K562 (cell line): ENCODE measurements at regions not wholly inside any gene's neighbourhood (a gene's known extent, or its start where the extent isn't known, plus 50 kb on each side); places are given as distances from the start of the nearest gene placed in this dataset.

Experiments used
- ATAC-seq: fragments of 200-7000 bp; cut with Tn5 transposase; 3 replicates; pipeline ENCODE4 v1.9.1; 2020; ENCODE audit warnings: moderate library complexity
- BruUV-seq: library from RNA; stranded (reverse); fragments of 400-500 nt; replicated peaks from 2 replicates; lab custom pipeline; 2021; lab: Mats Ljungman, UMichigan
- CTCF ChIA-PET: fragments of 300-600 bp; formaldehyde crosslinking; extraction: SDS; loops from one replicate; lab custom pipeline; 2021; ENCODE audit warnings: low intra/inter-chr PET ratio; lab: Yijun Ruan, JAX
- POLR2A ChIA-PET: fragments of 300-600, 350-650 bp; sonication (Branson Sonifier 250); formaldehyde crosslinking; extraction: SDS; loops from one replicate; lab custom pipeline; 2021; ENCODE audit warnings: antibody characterized with exemption, inconsistent platforms; lab: Yijun Ruan, JAX
- DNase-seq, 4 experiments: peaks; one replicate each; pipeline versions ENCODE4 v3.0.0 to v3.0.0-alpha.2; 2011 to 2018; ENCODE audit warnings: low spot score in 3 of 4, mixed read lengths in 3 of 4; ENCODE audit errors: extremely low read depth in 1 of 4
- FAIRE-seq: peaks from 2 replicates; lab custom pipeline; 2011; peaks lifted over from hg19 to GRCh38; lab: Jason Lieb, UNC
- H2AFZ ChIP-seq: 2 replicates; pipeline ENCODE4 v1.6.0; 2011; ENCODE audit warnings: low read depth, low read length, control low read depth, inconsistent platforms
- H3K27ac ChIP-seq: fragments of 200-600 bp; 3 replicates; pipeline ENCODE4 v1.8.0; 2011; ENCODE audit warnings: low read depth, mild to moderate bottlenecking, control low read depth, inconsistent platforms, low read length, moderate library complexity, mixed read lengths; ENCODE audit errors: extremely low read depth
- H3K27me3 ChIP-seq, 2 experiments: fragments of 300-600 bp in 1 of 2; 2 replicates in 1 of 2; 3 replicates in 1 of 2; pipeline versions ENCODE4 v1.6.0 to v1.8.0; 2011; ENCODE audit warnings: inconsistent platforms in 2 of 2, low read length in 2 of 2, mild to moderate bottlenecking in 1 of 2, mixed read lengths in 1 of 2, moderate library complexity in 1 of 2; ENCODE audit not compliant: control insufficient read depth in 2 of 2, insufficient read depth in 2 of 2
- H3K36me3 ChIP-seq: fragments of 300-600 bp; 3 replicates; pipeline ENCODE4 v1.8.0; 2011; ENCODE audit warnings: mild to moderate bottlenecking, low read length, inconsistent platforms; ENCODE audit not compliant: control insufficient read depth, insufficient read depth
- H3K4me1 ChIP-seq, 2 experiments: fragments of 200-600 bp in 1 of 2; replicated peaks in 1 of 2; 2 replicates in 1 of 2; 3 replicates in 1 of 2; pipeline versions ENCODE4 v1.5.1 to v1.8.0; 2011; ENCODE audit warnings: inconsistent platforms in 2 of 2, low read length in 2 of 2, mild to moderate bottlenecking in 1 of 2, mixed read lengths in 1 of 2, moderate library complexity in 1 of 2; ENCODE audit not compliant: control insufficient read depth in 2 of 2, insufficient read depth in 2 of 2
- H3K4me2 ChIP-seq: 2 replicates; pipeline ENCODE4 v1.6.1; 2011; ENCODE audit warnings: low read length, control low read depth, inconsistent platforms, mixed read lengths; ENCODE audit not compliant: insufficient read depth
- H3K4me3 ChIP-seq: fragments of 200-600 bp; sonication (generic), shearing (Covaris generic); 2 replicates; pipeline ENCODE4 v1.5.1; 2016; ENCODE audit warnings: control low read depth, inconsistent platforms
- H3K79me2 ChIP-seq: fragments of 200-600 bp; 3 replicates; pipeline ENCODE4 v1.8.0; 2011; ENCODE audit warnings: low read length, inconsistent platforms; ENCODE audit not compliant: control insufficient read depth, insufficient read depth
- H3K9ac ChIP-seq, 2 experiments: 2 replicates each; pipeline versions ENCODE4 v1.6.0 to v1.6.1; 2011; ENCODE audit warnings: low read depth in 2 of 2, low read length in 2 of 2, control low read depth in 1 of 2, inconsistent platforms in 1 of 2, mild to moderate bottlenecking in 1 of 2, mixed read lengths in 1 of 2; ENCODE audit not compliant: insufficient read depth in 1 of 2
- H3K9me1 ChIP-seq: one replicate; pipeline ENCODE4 v1.6.0; 2011; ENCODE audit warnings: inconsistent platforms, mild to moderate bottlenecking, low read length, moderate library complexity; ENCODE audit not compliant: control insufficient read depth, insufficient read depth
- H3K9me3 ChIP-seq: replicated peaks from 2 replicates; pipeline ENCODE4 v1.5.1; 2011; ENCODE audit warnings: low read depth, low read length, inconsistent platforms; ENCODE audit not compliant: control insufficient read depth, insufficient read depth
- H4K20me1 ChIP-seq: replicated peaks from 2 replicates; pipeline ENCODE4 v1.6.1; 2011; ENCODE audit warnings: low read length, inconsistent platforms, mixed read lengths; ENCODE audit not compliant: control insufficient read depth, insufficient read depth
- ETV6 ChIP-seq, 3 experiments: fragments of 150-350 bp in 1 of 3; sonication (generic) in 1 of 3; formaldehyde crosslinking in 1 of 3; IDR thresholded peaks; 2 replicates each; pipeline versions ENCODE4 v1.6.1 to v1.8.0; 2014 to 2022; ENCODE audit warnings: borderline replicate concordance in 2 of 3, low read depth in 2 of 3, antibody characterized with exemption in 1 of 3, low read length in 1 of 3, mild to moderate bottlenecking in 1 of 3, missing genetic modification reagents in 1 of 3
- MAZ ChIP-seq, 2 experiments: fragments of 450-650 bp in 1 of 2; sonication (generic) in 1 of 2; formaldehyde crosslinking; IDR thresholded peaks in 1 of 2; conservative IDR thresholded peaks in 1 of 2; 2 replicates each; pipeline versions ENCODE4 v1.4.0 to v1.5.0; 2020; ENCODE audit warnings: mild to moderate bottlenecking in 1 of 2, missing genetic modification reagents in 1 of 2
- MCM2 ChIP-seq: fragments of 450-650 bp; IDR thresholded peaks from 2 replicates; pipeline ENCODE4 v1.6.1; 2017; ENCODE audit warnings: low read depth, mild to moderate bottlenecking
- NFIX ChIP-seq: fragments of 250-450 bp; sonication (Bioruptor Pico); IDR thresholded peaks from 2 replicates; pipeline ENCODE4 v1.4.0; 2020; ENCODE audit warnings: low read depth, mild to moderate bottlenecking, moderate library complexity
- NR0B1 ChIP-seq: fragments of 450-650 bp; IDR thresholded peaks from one replicate; pipeline ENCODE4 v1.6.1; 2018; ENCODE audit warnings: mild to moderate bottlenecking, moderate library complexity; ENCODE audit not compliant: partially characterized antibody
- SETDB1 ChIP-seq: IDR thresholded peaks from one replicate; pipeline ENCODE4 v1.6.1; 2012; ENCODE audit warnings: low read length, control low read depth, inconsistent platforms
- THAP7 ChIP-seq: fragments of 250-450 bp; sonication (Bioruptor Pico); IDR thresholded peaks from 2 replicates; pipeline ENCODE4 v1.5.0; 2021
- UBTF ChIP-seq, 2 experiments: IDR thresholded peaks; 2 replicates each; pipeline ENCODE4 v1.6.1; 2012; ENCODE audit warnings: improper control_type of control experiment in 2 of 2, low read depth in 2 of 2, low read length in 2 of 2, borderline replicate concordance in 1 of 2
- ZNF445 ChIP-seq: fragments of 250-450 bp; sonication (Bioruptor Pico); IDR thresholded peaks from 2 replicates; pipeline ENCODE4 v1.4.0; 2020; ENCODE audit warnings: low read depth, mild to moderate bottlenecking, moderate library complexity
- ZNF561 ChIP-seq: fragments of 450-650 bp; formaldehyde crosslinking; conservative IDR thresholded peaks from 2 replicates; pipeline ENCODE4 v1.4.0; 2020; ENCODE audit warnings: mild to moderate bottlenecking, moderate library complexity
- WGBS: fragments of 100-300 bp; shearing (Covaris generic); methylation state at CpG from one replicate; pipeline ENCODE4 v1.1.6; 2016; ENCODE audit warnings: low coverage, mixed read lengths; ENCODE audit not compliant: insufficient coverage; ENCODE audit errors: missing lambda C conversion rate; 5-methylcytosine and 5-hydroxymethylcytosine counted together
- in situ Hi-C: fragments of 300-500 bp; cut with MboI; formaldehyde crosslinking; loops from 4 replicates; pipeline ENCODE4 v1.15.0; 2018; ENCODE audit warnings: inconsistent platforms, mixed read lengths
- intact Hi-C: fragments of 100-400 bp; cut with micrococcal nuclease; formaldehyde crosslinking; loops from 2 replicates; pipeline ENCODE4 v1.14.2; 2022

- TF ChIP-seq NR0B1 (no peak), ETV6 (IDR thresholded peaks at IDR 0.05; ENCODE audit: borderline replicate concordance in 1 of 2, low read depth in 2 of 2, low read length in 1 of 2) (no peak), ETV6 (CRISPR knock-in tag; IDR thresholded peaks at IDR 0.05; ENCODE audit: borderline replicate concordance) (no peak), UBTF (IDR thresholded peaks at IDR 0.05; ENCODE audit: borderline replicate concordance in 1 of 2, low read depth in 2 of 2, low read length in 2 of 2) (no peak)
These were observed 204.2 kb upstream of the RBMS1 start (continued) for GRCh38 chr2:160697817-160698216.

- in situ Hi-C loops, result no loop called here
- H3K4me3 ChIP-seq, result no peak overlapping the region
- H3K79me2 ChIP-seq, result no peaks in the 10 kb centered on the region
- no peaks in the 10 kb centered on the region for H4K20me1 ChIP-seq
- no peaks in the 10 kb centered on the region for H3K4me1 ChIP-seq
- ChIA-PET CTCF (no interaction called here), POLR2A (no interaction called here)
- ATAC-seq (no peak), FAIRE-seq (no peak), DNase-seq (no peak)
- no peak overlapping the region for H2AFZ ChIP-seq
- H3K36me3 ChIP-seq, result no peaks in the 10 kb centered on the region
- 3% methylated on average over 1 of the region's 1 CpG for WGBS
- no peaks in the 10 kb centered on the region; the same call in 1 of the 2 replicates for H3K9me3 ChIP-seq
- H3K27ac ChIP-seq, result no peak overlapping the region
- H3K27me3 ChIP-seq, result no peaks in the 10 kb centered on the region
- BruUV-seq, result no TSS peak
- no peak overlapping the region for H3K9ac ChIP-seq
- no peaks in the 10 kb centered on the region for H3K9me1 ChIP-seq
- H3K4me2 ChIP-seq, result no peak overlapping the region
- intact Hi-C loops, result no loop called here
- no peak for TF ChIP-seq THAP7
- TF ChIP-seq SETDB1, result no peak
- no peak for TF ChIP-seq ZNF445 (CRISPR knock-in tag)
- no peak for TF ChIP-seq MAZ (CRISPR knock-in tag; conservative IDR thresholded peaks at IDR 0.05 in 1 of 2, IDR thresholded peaks at IDR 0.05 in 1 of 2)
- TF ChIP-seq MCM2, result no peak
- no peak for TF ChIP-seq ZNF561 (CRISPR knock-in tag)
- no peak for TF ChIP-seq NFIX
These were observed 206.6 kb upstream of the RBMS1 start for GRCh38 chr2:160700021-160700814.
